H54 (cell line): ENCODE measurements at regions not wholly inside any gene's neighbourhood (a gene's known extent, or its start where the extent isn't known, plus 50 kb on each side); places are given as distances from the start of the nearest gene placed in this dataset.

Experiments
- DNase-seq: peaks from one replicate; pipeline ENCODE4 v3.0.0; 2011; ENCODE audit warnings: low spot score, mixed read lengths; ENCODE audit not compliant: insufficient read length
- FAIRE-seq: peaks from 3 replicates; lab custom pipeline; 2011; peaks lifted over from hg19 to GRCh38; lab: Jason Lieb, UNC
- POLR2A ChIP-seq: IDR thresholded peaks from 2 replicates; pipeline ENCODE4 v1.6.1; 2011; ENCODE audit warnings: low read depth, mild to moderate bottlenecking, low read length

DNA sequence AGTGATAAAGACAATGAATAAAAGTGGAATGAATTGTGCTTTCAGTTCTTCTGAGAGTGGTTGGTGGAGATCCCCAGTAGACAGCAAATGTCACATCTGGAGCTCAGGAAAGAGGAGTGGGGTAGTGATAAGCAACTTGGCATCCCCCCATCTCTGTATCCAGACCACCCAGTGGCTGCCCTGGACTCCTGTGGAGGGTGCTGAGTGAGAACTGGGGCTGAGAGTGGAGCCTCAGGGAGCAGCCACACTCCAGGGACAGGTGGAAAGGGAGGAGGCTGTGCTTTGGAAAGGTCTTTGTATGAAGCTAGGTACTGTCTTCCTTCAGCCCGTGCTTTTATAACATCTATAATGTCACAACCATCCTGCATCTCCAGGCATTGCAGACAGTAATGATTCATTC, 85.6 kb upstream of the RASGRF1 start:
- DNase-seq (no peak), FAIRE-seq (no peak)
- no peak for TF ChIP-seq POLR2A

DNA sequence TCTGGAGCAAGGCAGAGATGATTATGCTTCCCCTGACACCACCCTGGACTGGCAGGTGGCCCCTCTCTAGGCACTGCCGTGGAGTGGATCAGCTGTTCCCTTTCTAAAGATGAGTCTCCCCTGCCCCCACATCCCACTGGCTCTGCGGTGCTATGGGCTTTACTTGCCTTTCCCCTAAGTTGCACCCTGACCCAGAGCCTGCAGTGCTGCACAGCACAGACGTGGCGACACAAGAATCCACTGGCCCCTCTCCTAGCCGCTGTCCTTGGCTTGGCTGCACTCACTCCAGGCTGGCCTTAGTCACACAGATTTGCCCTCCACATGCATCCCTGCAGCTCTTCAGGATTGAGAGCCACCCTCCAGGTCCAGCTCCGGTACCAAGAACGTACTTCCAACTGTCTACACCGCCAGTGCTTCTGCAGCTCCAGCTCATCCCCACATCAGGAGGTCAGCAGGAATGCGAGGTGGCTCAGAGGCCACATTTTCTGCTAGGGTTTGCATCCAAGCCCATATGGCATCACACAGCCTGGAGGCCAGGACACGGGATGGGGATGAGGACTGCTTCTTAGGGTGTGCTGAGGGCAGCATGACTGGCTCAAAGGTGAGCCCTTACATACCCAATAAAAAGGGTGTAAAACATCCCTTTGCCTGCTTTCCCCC, 82.4 kb upstream of the RASGRF1 start:
- DNase-seq (no peak), FAIRE-seq (no peak)
- TF ChIP-seq POLR2A = no peak

DNA sequence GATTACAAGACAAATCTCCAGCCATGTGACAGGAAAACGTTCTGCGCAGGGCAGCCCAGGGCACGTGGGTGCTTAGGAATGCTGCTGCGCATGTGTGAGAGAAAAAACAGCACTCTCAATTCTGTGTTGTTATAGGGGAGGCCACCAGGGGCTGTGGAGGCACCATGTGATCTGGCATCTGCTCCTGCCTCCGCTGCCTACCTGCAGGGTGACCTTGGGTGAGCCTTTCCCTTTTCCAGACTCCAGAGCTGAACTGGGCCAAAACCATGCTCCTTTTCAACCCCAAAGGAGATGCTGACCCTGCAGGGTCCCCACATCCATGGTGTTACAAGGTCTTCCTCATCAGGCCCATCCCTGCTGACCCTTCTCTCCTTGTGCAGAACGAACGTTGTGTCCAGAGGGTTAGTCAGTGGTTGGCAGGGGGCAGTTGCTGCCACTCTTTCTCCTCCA, 81.5 kb upstream of the RASGRF1 start:
- FAIRE-seq = no peak

DNA sequence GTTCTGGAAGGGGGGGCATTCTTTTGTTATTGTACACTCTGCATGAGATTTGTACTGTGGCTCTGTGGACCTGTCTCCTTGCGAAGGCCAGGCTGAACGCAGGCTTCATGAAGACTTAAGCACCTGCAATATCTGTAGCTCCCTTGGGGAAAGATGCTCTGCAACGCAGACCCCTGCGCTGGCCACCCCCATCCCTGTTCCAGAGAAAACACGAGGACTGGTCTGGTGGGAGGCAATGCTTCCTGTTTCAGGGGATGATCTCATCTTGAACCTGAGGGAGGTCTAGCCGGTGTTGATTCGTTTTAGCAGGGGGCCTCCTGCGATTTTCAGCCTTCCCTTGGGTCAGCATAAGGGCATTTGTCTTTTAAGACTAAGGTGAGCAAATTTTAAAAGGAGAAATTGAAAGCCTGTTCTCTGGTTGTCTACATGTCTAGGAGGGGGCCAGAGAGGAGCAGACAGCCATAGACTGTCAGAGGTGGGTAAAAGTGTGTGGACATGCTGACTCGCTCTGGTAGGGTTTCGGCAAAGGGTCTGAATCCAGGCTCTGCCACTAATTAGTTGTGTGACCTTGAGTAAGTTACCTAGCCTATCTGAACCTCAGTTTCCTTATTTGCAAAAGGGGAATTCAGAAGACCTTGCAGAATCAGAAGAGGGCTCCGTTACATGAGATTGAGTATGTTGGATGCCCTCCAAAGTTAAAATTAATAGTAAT, 80.9 kb upstream of the RASGRF1 start:
- no peak for FAIRE-seq
- TF ChIP-seq POLR2A = no peak
- no peak for DNase-seq

More for the DNA sequence above, 81.5 kb upstream of the RASGRF1 start:
- no peak for DNase-seq
- TF ChIP-seq POLR2A = no peak

DNA sequence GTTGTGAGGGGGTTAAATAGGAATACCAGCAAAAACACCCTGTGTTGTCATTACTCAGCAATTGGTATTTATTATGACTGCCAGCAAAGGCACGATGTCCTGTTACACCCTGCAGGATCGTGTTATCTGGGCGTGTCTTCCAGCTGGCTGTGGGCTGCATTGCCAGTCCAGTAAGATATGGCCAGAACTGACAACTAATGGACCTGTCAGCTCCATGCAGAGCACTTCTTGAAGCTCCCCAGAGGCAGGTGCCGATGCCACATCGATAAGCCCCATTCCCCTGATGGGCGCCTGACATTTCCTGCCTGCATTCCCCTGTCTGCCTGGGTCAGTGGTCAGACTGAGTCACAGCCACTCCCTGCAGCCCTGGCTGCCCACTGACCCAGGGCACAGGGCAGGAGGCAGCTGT, 79.7 kb upstream of the RASGRF1 start:
- FAIRE-seq (no peak), DNase-seq (peak; percentile 18)
- TF ChIP-seq POLR2A = no peak

DNA sequence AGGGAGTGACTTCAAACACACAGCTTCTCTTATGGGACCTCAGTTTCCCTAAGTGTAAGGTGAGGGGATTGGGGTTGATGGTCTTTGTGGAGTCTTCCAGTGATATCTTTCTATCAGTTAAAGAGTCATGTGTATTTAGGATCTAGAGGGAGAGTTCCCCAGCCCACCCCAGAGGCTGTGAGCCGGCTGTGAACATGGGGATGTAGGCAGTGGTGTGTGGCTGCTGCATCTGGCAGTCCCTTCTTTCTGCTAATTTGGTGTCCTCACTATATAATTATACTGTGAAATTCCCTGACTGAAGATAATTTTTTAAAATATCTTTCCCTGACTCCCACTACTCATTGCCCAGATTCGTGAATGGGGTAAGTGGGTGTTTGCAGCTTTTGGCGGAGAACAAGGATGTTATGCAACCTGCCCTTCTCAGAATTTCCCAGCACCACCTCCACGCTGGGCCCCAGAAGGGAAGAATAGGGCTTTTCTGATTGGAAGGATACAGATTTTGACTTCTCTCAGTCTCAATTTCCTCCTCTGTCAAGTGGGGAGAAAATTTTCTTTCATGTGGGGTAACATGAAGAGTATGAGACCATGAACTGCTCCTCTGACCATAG, 79.0 kb upstream of the RASGRF1 start:
- FAIRE-seq (no peak), DNase-seq (no peak)
- TF ChIP-seq POLR2A = no peak

DNA sequence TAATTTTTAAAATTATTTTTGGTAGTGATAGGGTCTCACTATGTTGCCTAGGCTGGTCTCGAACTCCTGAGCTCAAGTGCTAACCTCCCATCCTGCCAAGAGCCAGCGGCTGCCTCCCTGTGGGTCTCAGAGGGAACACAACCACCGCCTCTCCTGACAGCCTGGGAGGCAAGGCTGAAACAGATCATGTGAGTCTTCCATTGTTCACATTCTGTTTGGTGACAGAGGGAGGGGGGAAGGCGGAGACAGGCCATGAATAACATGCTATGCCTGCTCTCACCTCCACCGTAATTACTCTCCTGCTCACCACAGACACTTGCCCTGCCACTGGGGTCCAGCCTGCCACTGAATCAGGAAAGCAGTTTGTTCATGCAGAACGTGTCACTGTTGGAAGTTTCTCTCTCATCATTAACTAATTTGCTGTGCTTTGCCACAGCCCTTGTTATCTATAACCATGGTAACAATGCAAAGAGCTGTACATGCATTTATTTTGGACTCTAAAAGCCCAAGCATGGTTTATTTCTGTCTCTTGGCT, 78.4 kb upstream of the RASGRF1 start:
- TF ChIP-seq POLR2A = no peak
- DNase-seq (peak; percentile 30), FAIRE-seq (no peak)

DNA sequence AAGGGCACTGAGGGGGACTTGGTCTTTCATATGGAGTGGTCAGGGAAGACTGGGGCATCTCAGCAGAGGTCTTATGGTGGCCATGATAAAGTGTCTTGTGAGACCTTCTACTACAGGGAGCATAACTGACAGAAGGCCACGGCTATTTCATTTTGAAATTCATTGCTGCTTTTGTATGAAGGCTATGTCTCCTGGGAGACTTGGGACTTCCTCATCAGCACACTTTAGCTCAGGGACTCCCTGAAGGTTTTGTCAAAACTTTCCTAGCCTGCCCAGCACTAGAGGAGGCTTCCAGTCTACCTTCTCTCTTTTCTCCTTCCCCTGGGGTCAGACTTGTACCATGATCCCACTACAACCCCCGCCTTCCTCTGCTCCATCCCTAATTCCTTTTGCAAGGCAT, 77.2 kb upstream of the RASGRF1 start:
- DNase-seq (no peak), FAIRE-seq (no peak)
- no peak for TF ChIP-seq POLR2A

DNA sequence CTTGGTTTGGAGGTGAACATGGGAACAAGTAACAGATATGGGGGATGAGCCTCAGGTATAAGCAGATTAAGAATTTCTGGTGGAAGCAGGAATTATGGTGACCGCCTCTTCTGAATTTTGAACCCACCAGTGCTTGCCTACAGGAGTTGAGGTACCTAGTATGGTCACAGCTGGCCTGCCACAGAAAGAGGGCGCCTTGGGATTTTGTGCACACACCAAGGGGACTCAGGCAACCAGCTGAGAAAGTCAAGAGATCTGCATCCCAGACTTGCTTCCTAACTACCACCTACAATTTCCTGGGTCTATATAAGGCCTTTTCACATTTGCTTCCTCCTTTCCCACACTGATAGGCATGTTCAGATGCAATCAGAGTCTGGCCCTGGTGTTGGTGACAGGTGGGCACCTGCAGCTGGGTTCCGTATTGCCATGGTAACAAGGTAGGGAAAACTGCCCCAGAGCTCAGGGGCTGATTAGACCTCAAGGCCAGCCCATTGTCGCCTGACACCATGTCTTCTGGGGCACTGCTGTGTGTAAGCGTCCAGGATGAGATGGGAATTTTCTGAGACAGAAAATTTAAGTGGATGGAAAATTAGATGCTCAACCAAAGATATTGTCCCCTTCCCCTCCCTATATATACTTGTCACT, 75.9 kb upstream of the RASGRF1 start:
- TF ChIP-seq POLR2A = no peak
- FAIRE-seq (no peak), DNase-seq (no peak)

DNA sequence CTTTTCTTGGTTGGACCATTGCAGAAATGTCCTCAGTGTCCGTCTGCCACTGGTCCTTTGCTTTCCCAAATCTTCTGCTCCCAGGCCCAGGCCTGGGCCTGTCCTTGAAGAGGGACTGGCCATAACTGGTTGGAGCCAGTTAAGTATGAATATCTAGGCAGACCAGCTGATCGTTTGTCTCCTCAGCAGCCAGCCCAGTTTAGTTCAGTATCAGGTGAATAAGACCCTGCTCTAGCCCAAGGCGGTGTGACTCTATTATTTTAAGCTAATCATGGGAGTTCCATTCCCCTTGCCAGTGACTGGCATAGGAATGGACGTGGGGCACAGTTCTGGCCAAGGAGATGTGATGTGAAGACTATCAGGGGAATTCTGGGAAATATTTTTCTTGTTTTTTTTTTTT, 73.9 kb upstream of the RASGRF1 start:
- no peak for FAIRE-seq
- DNase-seq = no peak
- no peak for TF ChIP-seq POLR2A

DNA sequence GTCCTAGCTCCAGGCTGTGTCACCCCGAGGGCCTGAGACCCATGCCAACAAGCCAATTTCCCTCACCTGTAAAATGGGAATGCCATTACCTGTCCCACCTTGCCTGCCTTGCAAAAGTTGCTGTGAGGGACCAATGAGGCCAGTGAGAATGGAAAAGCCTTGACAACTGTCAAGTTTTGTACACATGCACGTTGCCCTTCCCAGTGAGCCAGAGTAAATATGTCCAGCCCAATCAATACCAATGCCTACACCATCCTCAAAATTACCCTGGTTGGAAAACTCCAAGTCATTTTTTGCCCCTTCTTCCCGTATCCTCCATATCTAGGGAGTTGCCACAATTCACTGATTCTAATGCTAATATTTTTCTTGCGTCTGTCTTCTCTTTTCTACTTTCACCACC, 73.5 kb upstream of the RASGRF1 start:
- no peak for FAIRE-seq
- TF ChIP-seq POLR2A = no peak
- DNase-seq = no peak

DNA sequence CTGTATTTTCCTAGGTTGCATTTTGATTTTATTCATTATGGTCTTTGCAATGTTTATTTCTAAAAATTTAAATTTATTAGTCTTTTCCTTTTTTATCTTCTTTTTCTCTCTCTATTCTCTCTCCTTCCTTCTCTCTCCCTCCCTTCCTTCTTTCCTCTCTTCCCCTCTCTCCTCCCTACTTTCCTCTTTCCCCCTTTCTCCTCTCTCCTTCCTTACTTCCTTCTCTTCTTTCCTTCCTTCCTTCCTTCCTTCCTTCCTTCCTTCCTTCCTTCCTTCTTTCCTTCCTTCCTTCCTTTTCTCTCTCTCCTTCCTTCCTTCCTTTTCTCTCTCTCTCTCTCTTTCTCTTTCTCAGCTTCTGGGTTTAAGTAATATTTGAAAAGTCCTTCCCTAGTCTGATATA, 72.8 kb upstream of the RASGRF1 start:
- TF ChIP-seq POLR2A = no peak
- DNase-seq (no peak), FAIRE-seq (no peak)

DNA sequence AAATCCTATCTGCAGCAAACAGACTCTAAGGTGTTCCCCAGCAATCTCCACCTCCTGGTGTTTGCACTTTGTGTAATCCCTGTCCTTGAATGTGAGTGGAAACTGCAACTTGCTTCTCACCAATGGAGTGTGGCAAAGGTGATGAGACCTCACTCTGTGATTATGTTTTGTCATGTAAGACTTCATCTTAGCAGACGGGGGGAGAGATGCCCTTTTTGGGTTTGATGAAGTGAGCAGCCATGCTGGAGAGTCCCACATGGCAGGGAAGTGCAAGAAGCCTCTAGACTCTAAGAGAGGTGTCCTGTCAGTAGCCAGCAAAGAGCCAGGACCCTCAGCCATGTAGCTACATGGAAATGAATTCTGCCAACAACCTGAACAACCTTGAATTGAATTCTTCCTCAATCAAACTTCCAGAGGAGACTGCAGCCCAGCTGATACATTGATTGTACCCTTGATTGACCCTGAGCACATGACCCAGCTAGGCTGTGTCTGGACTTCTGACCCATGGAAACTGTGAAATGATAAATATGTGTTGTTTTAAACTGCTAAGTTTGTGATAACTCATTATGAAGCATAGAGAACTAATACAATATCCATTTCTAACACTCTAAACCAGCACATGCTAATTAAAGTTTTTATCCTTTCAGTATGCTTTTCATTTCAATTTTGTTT, 71.4 kb upstream of the RASGRF1 start:
- TF ChIP-seq POLR2A = no peak
- DNase-seq (no peak), FAIRE-seq (no peak)

DNA sequence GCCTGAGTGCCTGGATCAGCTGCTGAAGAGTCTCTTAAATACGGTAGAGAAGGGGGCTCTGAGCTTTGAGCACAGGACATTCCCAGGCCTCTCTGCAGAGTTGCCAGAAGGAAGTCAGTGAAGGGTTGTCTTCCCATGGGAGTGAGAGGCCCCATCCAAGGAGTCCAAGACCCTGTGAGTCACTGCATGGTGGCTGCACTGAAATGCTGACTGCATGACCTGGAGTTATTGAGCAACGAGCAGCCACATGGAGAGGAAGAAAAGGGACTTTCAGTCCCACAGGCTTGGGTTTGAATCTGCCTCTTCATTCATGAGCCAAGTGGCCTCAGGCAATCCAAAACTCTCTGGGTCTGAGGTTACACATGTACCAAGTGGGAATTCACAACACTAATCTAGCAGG, 69.6 kb upstream of the RASGRF1 start:
- no peak for TF ChIP-seq POLR2A
- no peak for DNase-seq

More for the DNA sequence above, 69.6 kb upstream of the RASGRF1 start:
- FAIRE-seq = no peak
